Panc1 (cell line): ENCODE measurements at regions not wholly inside any gene's neighbourhood (a gene's known extent, or its start where the extent isn't known, plus 50 kb on each side); places are given as distances from the start of the nearest gene placed in this dataset.

Experiments
- POLR2AphosphoS5 ChIP-seq: IDR thresholded peaks from 2 replicates; pipeline ENCODE4 v1.6.1; 2012; ENCODE audit warnings: mild to moderate bottlenecking, low read depth, low read length, moderate library complexity
- TF ChIP-seq, protein P1 (sequence below), 2 experiments: IDR thresholded peaks; 2 replicates each; pipeline ENCODE4 v1.6.1; 2011 to 2012; ENCODE audit warnings: low read depth in 2 of 2, control low read depth in 1 of 2, low read length in 1 of 2, mild to moderate bottlenecking in 1 of 2, moderate library complexity in 1 of 2; ENCODE audit not compliant: insufficient read depth in 1 of 2

DNA sequence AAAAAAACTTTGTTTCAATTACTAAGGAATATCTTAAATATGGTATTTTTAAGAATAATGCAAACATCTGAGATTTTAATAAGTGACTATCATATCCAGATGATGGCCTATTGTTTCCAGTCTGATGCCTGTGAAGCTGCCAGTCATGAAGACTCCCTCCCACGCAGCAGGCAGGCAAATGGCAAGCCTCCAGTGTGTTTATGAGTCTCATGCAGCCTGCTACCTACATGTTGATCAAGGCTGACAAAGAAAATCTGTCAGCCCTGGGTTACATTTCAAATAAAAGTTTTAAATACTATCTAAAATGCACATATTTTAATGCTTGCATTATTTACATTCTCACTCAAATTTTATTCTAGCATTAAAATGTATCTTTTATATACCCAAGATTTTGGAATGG, 137.6 kb upstream of the RNPC3 start:
- no peak for TF ChIP-seq POLR2AphosphoS5
- TF ChIP-seq, protein P1, sequence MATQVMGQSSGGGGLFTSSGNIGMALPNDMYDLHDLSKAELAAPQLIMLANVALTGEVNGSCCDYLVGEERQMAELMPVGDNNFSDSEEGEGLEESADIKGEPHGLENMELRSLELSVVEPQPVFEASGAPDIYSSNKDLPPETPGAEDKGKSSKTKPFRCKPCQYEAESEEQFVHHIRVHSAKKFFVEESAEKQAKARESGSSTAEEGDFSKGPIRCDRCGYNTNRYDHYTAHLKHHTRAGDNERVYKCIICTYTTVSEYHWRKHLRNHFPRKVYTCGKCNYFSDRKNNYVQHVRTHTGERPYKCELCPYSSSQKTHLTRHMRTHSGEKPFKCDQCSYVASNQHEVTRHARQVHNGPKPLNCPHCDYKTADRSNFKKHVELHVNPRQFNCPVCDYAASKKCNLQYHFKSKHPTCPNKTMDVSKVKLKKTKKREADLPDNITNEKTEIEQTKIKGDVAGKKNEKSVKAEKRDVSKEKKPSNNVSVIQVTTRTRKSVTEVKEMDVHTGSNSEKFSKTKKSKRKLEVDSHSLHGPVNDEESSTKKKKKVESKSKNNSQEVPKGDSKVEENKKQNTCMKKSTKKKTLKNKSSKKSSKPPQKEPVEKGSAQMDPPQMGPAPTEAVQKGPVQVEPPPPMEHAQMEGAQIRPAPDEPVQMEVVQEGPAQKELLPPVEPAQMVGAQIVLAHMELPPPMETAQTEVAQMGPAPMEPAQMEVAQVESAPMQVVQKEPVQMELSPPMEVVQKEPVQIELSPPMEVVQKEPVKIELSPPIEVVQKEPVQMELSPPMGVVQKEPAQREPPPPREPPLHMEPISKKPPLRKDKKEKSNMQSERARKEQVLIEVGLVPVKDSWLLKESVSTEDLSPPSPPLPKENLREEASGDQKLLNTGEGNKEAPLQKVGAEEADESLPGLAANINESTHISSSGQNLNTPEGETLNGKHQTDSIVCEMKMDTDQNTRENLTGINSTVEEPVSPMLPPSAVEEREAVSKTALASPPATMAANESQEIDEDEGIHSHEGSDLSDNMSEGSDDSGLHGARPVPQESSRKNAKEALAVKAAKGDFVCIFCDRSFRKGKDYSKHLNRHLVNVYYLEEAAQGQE (IDR thresholded peaks at IDR 0.05; ENCODE audit: insufficient read depth in 1 of 2, low read depth in 2 of 2, low read length in 1 of 2) = no peak
